ENCODE measurements at regions not wholly inside any gene's neighbourhood (a gene's known extent, or its start where the extent isn't known, plus 50 kb on each side); places are given as distances from the start of the nearest gene placed in this dataset.
"Not testable (repeated sequence)": the region's sequence is repeated elsewhere in the genome, so short reads cannot be mapped to it uniquely, and the experiment has no call there.

- no peak for DNase-seq
Measured at GRCh38 chr3:194867270-194867983, 181.7 kb downstream of the FAM43A start.

GRCh38 chr3:194868831-194869230, 183.1 kb downstream of the FAM43A start:
- no peak for DNase-seq

- DNase-seq: peak in 1 of 2 experiments; percentile 32
Measured at GRCh38 chr3:194869482-194870169, 183.9 kb downstream of the FAM43A start.

GRCh38 chr3:194870394-194871110, 184.9 kb downstream of the FAM43A start:
- DNase-seq: peak in 1 of 2 experiments; percentile 50

- DNase-seq: peak; percentile 99
Measured at GRCh38 chr3:194871143-194871863, 185.6 kb downstream of the FAM43A start.

GRCh38 chr3:194871864-194872668, 186.4 kb downstream of the FAM43A start:
- DNase-seq: peak; percentile 68 to 84

GRCh38 chr3:194872669-194872977, 186.9 kb downstream of the FAM43A start:
- peak in 1 of 2 experiments; percentile 64 for DNase-seq

GRCh38 chr3:194873474-194873873, 187.8 kb downstream of the FAM43A start:
- DNase-seq: not testable (repeated sequence)

GRCh38 chr3:194874206-194874605, 188.5 kb downstream of the FAM43A start:
- DNase-seq: no peak

GRCh38 chr3:194874783-194875182, 189.1 kb downstream of the FAM43A start:
- no peak for DNase-seq

- DNase-seq: no peak
Measured at GRCh38 chr3:194875581-194876402, 190.1 kb downstream of the FAM43A start.

- no peak for DNase-seq
Measured at GRCh38 chr3:194876403-194877095, 190.9 kb downstream of the FAM43A start.

- no peak for DNase-seq
Measured at GRCh38 chr3:194877291-194878119, 191.8 kb downstream of the FAM43A start.

GRCh38 chr3:194879126-194879877, 193.6 kb downstream of the FAM43A start:
- DNase-seq: peak in 1 of 2 experiments; percentile 15

GRCh38 chr3:194879991-194880939, 194.6 kb downstream of the FAM43A start:
- peak; percentile 98 to 99 for DNase-seq

- DNase-seq: peak in 1 of 2 experiments; percentile 42
Measured at GRCh38 chr3:194880940-194881925, 195.6 kb downstream of the FAM43A start.
